Suprapubic skin (tissue), 4 donors: ENCODE measurements at regions not wholly inside any gene's neighbourhood (a gene's known extent, or its start where the extent isn't known, plus 50 kb on each side); places are given as distances from the start of the nearest gene placed in this dataset.

Experiments
- DNase-seq, 2 donors: peaks; one replicate each; pipeline ENCODE4 v3.0.0-alpha.2; 2019; ENCODE audit warnings: low spot score in 2 of 2
- H3K27ac ChIP-seq: fragments of 200-600 bp; sonication (generic); one replicate; pipeline ENCODE4 v1.5.1; 2019
- H3K27me3 ChIP-seq: fragments of 200-600 bp; sonication (generic); one replicate; pipeline ENCODE4 v1.5.1; 2019
- H3K36me3 ChIP-seq: fragments of 200-600 bp; sonication (generic); one replicate; pipeline ENCODE4 v1.5.1; 2019
- H3K4me1 ChIP-seq: fragments of 200-600 bp; sonication (generic); one replicate; pipeline ENCODE4 v1.5.1; 2019
- H3K4me3 ChIP-seq: fragments of 200-600 bp; sonication (generic); one replicate; pipeline ENCODE4 v1.5.1; 2019; ENCODE audit warnings: mild to moderate bottlenecking
- H3K9me3 ChIP-seq: fragments of 200-600 bp; sonication (generic); one replicate; pipeline ENCODE4 v1.5.1; 2019
- CTCF ChIP-seq, 2 donors: fragments of 200-600 bp in 1 of 2; fragments of 450-650 bp in 1 of 2; sonication (generic) in 1 of 2; IDR thresholded peaks; one replicate each; pipeline ENCODE4 v1.5.1; 2016 to 2019; ENCODE audit warnings: antibody characterized with exemption in 2 of 2, mild to moderate bottlenecking in 1 of 2, moderate library complexity in 1 of 2
- EP300 ChIP-seq: sonication (generic); formaldehyde crosslinking; IDR thresholded peaks from one replicate; pipeline ENCODE4 v1.6.1; 2017; ENCODE audit warnings: antibody characterized with exemption
- POLR2A ChIP-seq, 2 donors: fragments of 450-650 bp; IDR thresholded peaks; one replicate each; pipeline ENCODE4 v1.6.1; 2017; ENCODE audit warnings: antibody characterized with exemption in 2 of 2, mild to moderate bottlenecking in 2 of 2, moderate library complexity in 2 of 2
- POLR2AphosphoS5 ChIP-seq, 3 donors: sonication (generic); formaldehyde crosslinking; IDR thresholded peaks; one replicate each; pipeline ENCODE4 v1.6.1; 2017; ENCODE audit warnings: antibody characterized with exemption in 3 of 3
- WGBS: methylation state at CpG from one replicate; pipeline ENCODE4 v1.1.5; 2018; 5-methylcytosine and 5-hydroxymethylcytosine counted together

- Histone ChIP-seq H3K27me3 (no peaks in the 10 kb centered on the region), H3K36me3 (no peaks in the 10 kb centered on the region), H3K4me1 (no peaks in the 10 kb centered on the region), H3K27ac (no peak overlapping the region), H3K4me3 (no peak overlapping the region), H3K9me3 (no peaks in the 10 kb centered on the region)
- no peak for TF ChIP-seq POLR2AphosphoS5 (IDR thresholded peaks at IDR 0.05)
- 55% methylated on average over 3 of the region's 3 CpGs for WGBS
- DNase-seq: no peak
These were observed 152.2 kb downstream of the TMEM167A start for GRCh38 chr5:82925061-82925411.

- no peak overlapping the region for H3K4me3 ChIP-seq
- H3K27me3 ChIP-seq: no peaks in the 10 kb centered on the region
- no peaks in the 10 kb centered on the region for H3K36me3 ChIP-seq
- TF ChIP-seq EP300 (no peak), POLR2AphosphoS5 (IDR thresholded peaks at IDR 0.05) (no peak), CTCF (IDR thresholded peaks at IDR 0.05) (no peak), POLR2A (IDR thresholded peaks at IDR 0.05) (no peak)
- H3K9me3 ChIP-seq: no peaks in the 10 kb centered on the region
- no peaks in the 10 kb centered on the region for H3K4me1 ChIP-seq
- no peak overlapping the region for H3K27ac ChIP-seq
- WGBS: 27% methylated on average over 5 of the region's 5 CpGs
- no peak for DNase-seq
These were observed 152.8 kb downstream of the TMEM167A start for GRCh38 chr5:82924226-82925060.

GRCh38 chr5:82922086-82922734 is 155.0 kb downstream of the TMEM167A start:
- WGBS: 90% methylated on average over 9 of the region's 10 CpGs
- Histone ChIP-seq H3K27ac (no peak overlapping the region), H3K4me3 (no peak overlapping the region), H3K4me1 (no peaks in the 10 kb centered on the region), H3K27me3 (no peaks in the 10 kb centered on the region), H3K36me3 (no peaks in the 10 kb centered on the region), H3K9me3 (no peaks in the 10 kb centered on the region)
- no peak for DNase-seq
- TF ChIP-seq CTCF (IDR thresholded peaks at IDR 0.05) (no peak), POLR2AphosphoS5 (IDR thresholded peaks at IDR 0.05) (no peak), POLR2A (IDR thresholded peaks at IDR 0.05) (no peak), EP300 (no peak)

- Histone ChIP-seq H3K4me3 (no peak overlapping the region), H3K9me3 (peaks cover 15% of the 10 kb centered on the region), H3K27me3 (no peaks in the 10 kb centered on the region), H3K27ac (no peak overlapping the region), H3K4me1 (no peaks in the 10 kb centered on the region), H3K36me3 (no peaks in the 10 kb centered on the region)
- TF ChIP-seq POLR2AphosphoS5 (IDR thresholded peaks at IDR 0.05): no peak
- TF ChIP-seq EP300: no peak
- TF ChIP-seq POLR2A (IDR thresholded peaks at IDR 0.05): no peak
- TF ChIP-seq CTCF (IDR thresholded peaks at IDR 0.05): no peak
- DNase-seq: no peak
- WGBS: 70% methylated on average over 3 of the region's 3 CpGs
These were observed 158.7 kb downstream of the TMEM167A start for GRCh38 chr5:82918311-82919031.

GRCh38 chr5:82917584-82917983 is 159.6 kb downstream of the TMEM167A start:
- H3K4me3 ChIP-seq: no peak overlapping the region
- TF ChIP-seq EP300: no peak
- TF ChIP-seq POLR2A (IDR thresholded peaks at IDR 0.05): no peak
- no peak for TF ChIP-seq CTCF (IDR thresholded peaks at IDR 0.05)
- TF ChIP-seq POLR2AphosphoS5 (IDR thresholded peaks at IDR 0.05): no peak
- 74% methylated on average over 4 of the region's 4 CpGs for WGBS
- no peak overlapping the region for H3K27ac ChIP-seq
- DNase-seq: no peak
- H3K4me1 ChIP-seq: no peaks in the 10 kb centered on the region
- no peaks in the 10 kb centered on the region for H3K36me3 ChIP-seq
- H3K9me3 ChIP-seq: peaks cover 15% of the 10 kb centered on the region
- no peaks in the 10 kb centered on the region for H3K27me3 ChIP-seq
